HG03196 (cell line): ENCODE measurements at regions not wholly inside any gene's neighbourhood (a gene's known extent, or its start where the extent isn't known, plus 50 kb on each side); places are given as distances from the start of the nearest gene placed in this dataset.

Experiments used
- ATAC-seq: cut with Tn5 transposase; IDR thresholded peaks from one replicate; pipeline ENCODE4 v1.9.1; 2021; ENCODE audit not compliant: unreplicated experiment

DNA sequence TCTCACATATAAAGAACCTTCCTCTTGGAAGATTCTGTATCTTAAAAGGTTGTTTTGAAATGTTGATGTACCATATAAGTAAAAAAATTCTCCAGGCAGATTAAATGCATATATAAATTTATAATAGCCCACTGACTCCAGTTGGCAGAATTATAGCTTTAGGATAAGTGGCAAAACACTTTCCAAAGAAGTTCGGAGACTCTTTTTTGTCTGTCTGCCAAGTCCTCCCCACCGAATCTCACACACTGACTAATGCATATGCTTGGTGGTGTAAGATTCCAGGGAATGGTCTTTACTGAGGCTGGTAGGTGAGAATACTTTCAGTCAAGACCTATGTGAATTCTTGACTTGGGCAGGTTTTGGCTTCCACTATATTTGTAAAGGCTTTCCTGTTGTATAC, 724.3 kb upstream of the CXADR start:
- ATAC-seq, result no peak

DNA sequence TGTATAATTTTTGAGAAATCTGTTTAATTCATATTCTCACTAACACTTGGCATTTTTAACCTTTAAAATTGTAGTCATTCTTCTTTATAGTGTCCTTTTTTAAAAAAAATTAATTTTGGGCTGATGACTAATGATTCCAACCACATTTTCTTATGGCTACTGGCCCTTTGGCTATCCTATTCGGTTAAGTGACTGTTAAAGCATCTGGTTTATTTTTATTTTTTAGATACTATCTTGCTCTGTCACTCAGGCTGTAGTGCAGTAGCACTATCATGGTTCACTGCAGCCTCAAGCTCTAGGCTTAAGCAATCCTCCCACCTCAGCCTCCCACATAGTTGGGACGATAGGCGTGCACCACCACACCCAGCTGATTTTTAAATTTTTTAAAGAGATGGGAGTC, 723.2 kb upstream of the CXADR start:
- no peak for ATAC-seq

DNA sequence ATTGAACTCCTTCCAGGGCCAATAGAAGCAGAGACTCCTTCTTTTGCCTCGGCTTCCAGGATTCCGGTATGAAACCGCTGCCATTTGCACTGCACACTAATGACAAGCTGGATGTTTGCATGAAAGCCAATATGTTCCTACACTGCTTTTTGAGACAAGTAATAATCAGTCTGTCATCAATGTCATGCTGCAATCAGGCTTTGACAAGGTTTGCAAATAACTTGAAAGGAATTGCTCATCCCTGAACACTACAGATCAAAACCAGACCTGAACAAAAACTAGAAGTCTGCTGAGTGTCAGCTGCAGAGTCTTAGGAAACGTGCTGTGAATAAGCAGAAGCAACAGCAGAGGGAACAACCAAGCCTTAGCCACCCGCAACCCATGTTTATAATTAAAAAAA, 720.7 kb upstream of the CXADR start:
- no peak for ATAC-seq

DNA sequence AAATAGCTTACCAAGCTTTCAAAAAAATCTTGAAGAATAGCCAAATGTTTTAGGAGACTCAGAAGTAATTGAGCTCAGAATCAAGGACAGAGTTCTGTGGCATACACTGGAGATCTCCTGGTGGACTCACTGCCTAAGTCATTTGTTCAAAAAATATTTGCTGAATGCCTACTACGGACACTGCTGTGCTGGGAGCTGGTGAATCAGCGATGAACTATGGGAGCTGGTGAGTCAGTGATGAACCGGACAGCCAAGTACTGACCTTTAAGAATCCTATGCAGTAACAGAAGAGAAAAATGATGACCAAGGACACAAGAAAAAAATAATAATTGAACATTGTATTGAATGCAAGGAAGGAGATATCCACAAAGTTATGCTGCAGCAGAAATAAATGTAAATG, 717.9 kb upstream of the CXADR start:
- no peak for ATAC-seq

DNA sequence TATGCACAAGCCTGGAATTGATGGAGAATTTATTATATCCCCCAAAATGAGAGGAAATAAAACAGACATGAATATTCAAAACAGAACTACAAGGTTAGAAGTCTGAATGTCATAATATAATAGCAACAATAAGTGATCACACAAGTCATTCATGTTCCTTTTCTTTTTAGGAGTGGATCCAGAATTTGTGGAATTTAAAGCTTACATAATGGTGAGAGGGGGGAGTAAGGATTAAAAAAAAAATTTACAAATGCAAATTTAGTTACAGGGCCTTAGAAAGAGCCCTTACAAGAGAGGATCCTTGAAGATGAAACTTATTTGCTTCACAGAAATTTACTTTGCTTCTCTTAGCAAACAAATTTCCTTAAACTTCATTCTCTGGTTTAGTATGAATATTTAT, 716.1 kb upstream of the CXADR start:
- no peak for ATAC-seq

DNA sequence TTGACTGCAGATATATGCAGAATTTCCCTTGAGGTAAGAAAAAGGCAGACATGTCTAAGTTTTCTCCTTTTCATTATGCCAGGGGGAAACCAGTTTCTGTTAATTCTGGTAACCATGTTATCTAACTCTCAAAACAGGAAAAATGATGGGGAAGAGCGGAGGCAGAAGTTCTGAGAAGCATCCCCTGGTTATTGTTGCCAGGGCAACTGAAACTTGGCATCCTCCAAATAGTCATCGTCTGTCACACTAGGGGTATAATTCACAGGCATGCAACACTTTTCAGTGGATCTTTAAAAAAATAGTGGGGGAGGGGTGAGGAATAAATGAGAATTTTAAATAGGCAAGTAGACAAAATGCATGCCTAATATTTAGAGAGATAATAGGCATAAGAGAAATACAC, 715.3 kb upstream of the CXADR start:
- no peak for ATAC-seq

DNA sequence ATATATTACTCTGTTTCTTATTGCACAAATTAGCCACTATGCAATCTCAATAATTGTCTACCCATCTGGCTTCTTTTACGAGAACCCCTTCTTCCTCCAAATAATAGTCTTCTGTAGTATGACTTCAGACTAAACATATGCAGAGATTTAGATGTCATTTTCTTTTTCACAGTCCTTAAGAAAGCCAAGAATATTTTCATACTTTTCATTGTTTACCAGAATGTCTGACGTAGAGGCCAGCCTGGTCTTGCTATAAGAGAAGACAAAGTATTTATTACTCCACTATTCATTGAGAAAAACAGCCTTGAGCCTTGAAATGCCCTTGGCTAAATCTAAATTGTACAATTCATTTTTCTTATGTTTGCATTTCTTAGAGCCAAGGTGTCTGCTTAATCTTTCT, 714.9 kb upstream of the CXADR start:
- no peak for ATAC-seq

DNA sequence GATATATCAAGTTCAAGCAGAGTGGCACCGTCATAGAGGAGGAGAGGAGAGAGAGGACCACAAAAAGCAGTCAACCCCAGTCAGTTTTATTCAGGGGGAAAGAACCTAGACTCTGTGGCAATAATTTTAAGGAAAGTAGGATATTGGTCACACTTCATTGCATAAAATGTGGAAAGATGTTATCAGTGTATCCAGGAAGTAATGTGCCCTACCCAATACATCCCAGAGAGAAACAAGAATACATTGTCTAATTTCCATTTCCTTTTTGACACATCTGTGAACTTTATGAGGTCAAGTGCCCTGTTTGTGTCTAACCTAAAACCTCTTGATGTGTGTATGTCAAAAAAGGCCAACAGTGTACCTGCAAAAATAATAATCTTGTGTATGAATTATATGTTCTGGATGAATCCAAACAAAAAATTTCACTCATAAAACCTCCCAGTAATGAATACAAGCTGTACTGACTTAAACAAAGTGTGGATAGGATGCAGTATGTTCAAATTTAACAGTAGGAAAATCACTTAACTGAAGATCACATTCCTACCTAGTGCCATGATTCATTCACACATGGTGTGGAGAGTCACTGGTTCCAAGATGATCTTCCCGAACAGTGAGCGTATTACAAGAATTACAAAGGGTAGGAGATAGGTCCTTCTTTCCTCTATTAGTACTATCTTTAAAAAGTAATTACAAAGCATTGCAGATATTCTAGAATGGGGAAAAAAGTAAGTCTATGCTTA, 712.1 kb upstream of the CXADR start:
- ATAC-seq, result no peak

DNA sequence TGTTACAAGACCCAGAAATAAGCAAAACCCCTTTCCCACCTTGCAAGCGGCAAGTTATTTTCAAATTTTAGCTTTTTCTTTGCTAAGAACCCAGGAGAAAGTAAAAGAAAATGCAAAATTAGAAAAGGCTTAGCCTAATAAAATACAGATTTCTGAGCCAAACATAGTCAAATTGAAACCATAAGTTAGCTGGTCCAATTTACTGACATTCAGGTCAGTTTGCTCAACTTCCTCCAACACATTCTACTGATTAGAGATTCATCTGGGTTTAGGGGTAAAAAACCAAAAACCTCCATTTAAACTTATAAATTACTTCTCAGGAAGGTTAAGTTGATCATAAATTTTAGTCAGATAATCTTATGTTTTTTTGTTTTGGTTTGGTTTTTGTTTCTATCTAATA, 701.8 kb upstream of the CXADR start:
- no peak for ATAC-seq

DNA sequence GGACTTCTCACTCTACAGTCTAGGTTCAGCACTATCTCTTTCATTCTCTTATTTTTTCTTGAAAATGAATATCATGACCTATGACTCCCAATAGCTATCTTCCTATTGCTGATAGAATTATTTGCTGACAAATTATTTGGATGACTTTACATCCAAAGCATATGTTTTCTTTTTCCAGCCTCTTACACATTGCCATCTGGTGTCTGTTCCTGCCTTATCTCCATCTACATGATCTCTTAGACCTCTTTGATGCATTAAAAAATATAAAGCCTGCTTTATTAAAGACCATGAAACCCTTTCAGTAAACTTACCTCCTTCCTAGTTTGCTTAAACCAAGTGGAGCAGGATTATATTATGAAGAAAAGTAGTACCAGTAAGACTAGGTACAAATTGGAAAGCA, 700.9 kb upstream of the CXADR start:
- ATAC-seq, result no peak

DNA sequence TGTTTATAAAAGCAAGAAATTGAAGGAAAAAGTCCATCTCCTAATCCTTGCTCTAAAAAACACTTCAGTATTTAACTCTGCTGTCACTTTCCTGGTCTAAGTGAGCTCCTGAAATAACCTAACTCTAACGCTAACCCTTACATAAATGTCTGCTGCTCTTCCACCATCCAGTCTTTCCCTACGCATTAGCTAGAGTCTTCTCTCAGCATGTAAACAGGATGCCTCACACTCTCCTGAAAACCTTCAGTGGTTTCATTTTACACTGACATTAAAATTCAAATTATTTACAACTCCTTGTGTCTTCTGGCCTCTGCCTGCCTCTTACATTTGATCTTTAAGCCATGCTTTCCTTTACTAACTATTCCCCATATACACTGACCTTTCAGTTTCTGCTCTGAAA, 697.6 kb upstream of the CXADR start:
- no peak for ATAC-seq

DNA sequence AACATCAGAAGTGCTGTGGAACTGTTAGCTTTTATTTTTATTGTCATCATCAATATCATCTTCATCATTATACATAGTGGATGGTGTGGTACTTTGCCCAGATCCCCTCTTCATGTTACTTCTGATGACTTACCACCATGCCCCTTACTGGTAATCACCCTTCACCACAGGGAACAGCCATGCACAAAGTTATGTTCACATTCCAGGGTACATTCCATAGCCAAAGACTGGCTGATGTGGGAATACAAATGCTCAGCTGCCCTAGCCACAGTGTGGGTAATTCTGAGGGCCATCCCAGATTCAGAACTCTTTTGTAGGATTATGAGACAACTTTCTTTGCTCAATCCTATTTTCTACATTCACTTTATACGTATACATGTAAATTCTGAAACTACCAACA, 691.3 kb upstream of the CXADR start:
- ATAC-seq, result no peak

DNA sequence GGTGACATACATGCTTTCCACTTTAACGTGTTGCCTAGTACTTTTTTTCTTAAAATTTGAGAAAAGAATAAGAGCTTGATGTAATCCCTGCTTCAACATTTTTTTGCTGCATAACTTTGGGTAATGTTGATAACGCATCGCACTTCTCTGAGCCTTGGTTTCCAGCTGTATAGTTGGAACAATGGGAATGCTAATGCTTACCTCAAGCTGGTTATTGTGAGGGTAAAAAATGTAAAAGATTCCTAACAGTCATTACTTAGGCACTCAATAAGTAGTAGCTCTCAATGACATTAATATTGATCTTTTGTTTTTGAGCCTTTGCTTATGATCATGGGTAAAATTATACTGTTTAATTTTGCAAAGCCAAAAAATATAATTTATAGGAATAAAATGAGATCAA, 683.3 kb upstream of the CXADR start:
- no peak for ATAC-seq

DNA sequence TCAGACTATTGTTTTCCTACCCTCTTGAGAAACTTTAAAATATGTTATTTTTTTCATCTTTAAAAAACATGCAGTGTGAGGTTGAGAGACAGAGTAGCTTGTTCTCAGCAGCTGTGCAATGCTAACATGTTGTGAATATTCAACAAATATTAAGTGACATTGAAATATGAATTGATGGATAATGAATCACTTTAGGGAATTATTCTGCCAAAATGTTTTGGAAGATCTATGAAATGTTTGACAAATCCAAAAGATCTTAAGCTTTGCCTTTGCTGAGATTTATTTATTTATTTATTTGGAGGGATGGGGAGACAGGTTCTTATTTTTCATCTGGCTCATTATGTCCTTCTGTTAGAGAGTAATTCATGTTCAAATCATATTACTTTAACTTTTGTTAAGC, 680.1 kb upstream of the CXADR start:
- ATAC-seq, result no peak

DNA sequence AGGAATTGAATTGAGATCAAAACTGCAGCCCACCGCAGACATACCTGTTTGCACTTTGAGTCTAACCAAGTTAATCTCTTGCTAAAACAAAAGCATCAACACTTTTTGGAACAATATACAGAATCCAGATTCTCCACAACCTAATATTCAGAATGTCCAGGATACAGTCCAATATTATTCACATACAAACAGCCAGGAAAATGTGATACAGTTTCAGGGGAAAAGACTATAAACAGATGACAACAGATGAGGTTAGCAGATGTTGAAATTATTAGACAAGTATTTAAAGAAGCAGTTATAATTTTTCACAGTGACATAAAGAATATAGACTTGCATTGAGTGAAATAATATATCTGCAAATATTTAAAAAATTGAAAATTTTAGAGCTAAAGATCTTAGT, 678.1 kb upstream of the CXADR start:
- ATAC-seq, result no peak

DNA sequence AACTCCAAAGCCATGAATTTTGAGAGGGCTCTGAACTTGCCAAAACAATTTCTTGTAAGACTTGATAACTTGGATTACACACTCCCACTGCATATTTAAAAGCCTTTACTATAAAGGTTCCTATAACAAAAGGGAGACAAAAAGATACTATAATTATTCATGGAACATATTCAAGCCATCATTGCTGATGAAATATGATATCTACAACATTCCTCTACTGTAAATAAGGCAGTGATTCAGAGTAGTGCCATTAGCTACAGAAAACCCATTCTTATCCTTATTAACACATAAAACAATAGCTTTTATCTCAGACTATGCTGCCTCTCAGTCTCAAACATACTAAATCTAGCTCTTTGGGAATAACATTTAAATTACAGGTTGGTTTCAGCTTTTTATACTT, 675.5 kb upstream of the CXADR start:
- no peak for ATAC-seq

DNA sequence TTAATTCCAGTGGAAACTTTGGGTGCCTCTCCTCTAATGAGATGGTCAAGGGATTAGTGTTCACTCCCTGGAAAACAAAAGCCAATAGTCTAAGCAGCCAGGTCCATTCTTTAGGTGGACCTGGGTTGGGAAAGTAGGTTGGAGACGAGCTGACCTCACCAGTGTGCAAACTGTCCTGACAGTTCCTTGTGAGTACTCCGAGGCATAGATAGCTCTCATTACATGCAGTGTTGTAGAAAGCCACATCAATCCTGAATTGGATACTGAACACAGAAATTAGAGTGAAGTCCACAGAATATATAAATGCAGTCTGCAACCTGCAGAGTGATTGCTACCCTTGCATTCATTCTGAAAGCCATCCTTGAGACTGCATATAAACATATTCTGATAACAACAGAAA, 675.1 kb upstream of the CXADR start:
- no peak for ATAC-seq

DNA sequence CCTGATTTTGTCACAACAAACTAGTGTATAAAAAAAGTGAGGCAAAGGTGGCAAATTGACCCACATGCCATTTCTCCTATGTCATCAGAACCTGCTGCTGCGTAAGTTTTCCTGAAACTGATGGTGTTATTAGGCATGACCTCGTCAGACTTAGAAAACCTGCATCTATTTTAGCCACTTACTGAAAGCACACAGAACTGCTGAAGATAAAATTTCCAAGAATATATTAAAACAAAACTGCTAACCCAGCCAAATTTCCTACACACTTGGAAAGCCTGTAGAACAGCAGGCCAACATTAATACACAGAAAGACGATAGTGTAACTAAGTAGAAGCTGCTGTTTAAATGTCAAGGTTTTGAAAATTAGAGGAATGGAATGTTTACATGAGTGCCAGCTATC, 674.5 kb upstream of the CXADR start:
- ATAC-seq, result no peak

DNA sequence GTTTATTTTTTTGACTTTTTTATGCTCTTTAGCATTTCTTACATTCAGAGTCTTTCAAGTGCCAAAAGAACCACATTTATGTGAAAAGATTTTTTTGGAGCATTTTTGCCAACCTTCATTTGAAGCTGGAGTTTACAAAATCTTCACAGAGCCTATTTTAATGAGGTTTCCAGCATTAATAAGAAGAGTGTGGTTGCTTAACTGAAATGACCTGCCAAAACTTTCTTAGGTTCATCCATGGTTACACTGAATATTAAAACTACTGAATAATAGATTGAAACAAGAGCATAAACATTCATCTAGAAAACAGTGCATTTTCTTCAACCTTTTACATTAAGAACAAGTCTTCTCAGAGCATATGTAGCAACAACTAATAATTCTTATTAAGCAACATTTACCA, 672.3 kb upstream of the CXADR start:
- ATAC-seq, result no peak

DNA sequence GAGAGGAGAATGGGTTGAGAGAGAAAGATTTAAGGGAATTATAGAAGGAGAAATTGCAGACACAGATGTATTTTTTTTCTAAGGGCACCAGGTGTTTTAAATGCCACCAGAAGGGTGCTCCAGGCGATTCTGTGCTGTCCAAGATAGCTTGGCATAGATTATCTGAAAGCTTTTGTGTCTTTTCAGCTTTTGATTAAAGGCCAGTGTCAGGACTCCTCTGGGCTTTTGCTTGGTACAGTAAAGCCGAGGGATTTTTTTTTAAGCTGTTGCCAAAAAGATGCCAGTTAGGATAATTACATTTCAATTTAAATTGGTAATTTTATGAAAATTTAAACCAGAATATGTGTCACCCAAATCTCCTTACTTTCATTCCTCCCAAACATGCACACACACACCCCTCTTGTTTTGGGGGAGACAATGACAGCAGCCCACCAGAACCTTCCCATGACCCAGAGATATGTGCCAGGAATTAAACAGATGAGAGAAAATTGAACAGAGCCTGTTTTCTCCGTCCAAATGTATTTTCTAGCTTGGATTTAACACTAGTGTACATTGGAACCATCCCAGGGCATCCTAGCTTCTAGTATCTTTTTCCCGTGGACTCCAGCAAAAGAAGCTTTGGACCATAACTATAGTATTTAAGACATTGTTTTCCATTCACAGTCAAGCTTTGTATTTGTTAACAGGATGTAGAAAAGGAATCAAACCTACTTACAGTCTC, 670.7 kb upstream of the CXADR start:
- ATAC-seq, result no peak

DNA sequence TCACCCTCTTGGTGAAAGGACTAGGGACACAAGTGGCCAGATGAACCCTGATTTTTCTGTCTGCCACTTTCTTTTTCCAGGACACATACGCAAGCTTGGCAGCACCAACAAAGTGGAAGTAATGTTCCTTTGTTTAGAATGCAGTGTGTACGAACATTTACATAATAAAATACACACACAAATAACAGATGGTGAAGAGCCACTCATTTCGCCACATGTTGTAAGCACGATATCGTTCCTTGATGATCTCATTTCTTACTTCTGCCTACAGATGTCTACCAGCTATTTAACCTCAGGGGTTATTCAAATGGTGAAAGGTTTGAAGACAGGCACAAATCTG, 670.2 kb upstream of the CXADR start:
- no peak for ATAC-seq

DNA sequence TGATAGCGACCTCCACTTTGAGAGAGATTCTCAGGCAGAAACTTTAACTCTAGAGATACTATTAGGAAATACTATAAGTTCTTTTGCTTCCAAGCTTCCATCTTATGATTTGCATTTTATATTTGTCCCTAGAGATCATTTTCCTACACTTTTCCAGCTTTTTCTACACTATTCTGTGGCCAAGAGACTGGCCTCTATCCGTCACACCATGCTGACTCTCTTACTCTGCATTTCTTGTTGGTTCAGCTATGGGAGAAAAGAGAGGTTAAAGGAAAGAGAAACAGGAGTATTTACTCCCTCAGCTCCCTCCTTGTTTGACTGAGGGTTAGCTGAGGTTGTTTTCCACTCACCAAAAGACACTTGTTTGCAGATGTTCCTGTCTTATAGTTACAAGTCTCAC, 665.6 kb upstream of the CXADR start:
- no peak for ATAC-seq

DNA sequence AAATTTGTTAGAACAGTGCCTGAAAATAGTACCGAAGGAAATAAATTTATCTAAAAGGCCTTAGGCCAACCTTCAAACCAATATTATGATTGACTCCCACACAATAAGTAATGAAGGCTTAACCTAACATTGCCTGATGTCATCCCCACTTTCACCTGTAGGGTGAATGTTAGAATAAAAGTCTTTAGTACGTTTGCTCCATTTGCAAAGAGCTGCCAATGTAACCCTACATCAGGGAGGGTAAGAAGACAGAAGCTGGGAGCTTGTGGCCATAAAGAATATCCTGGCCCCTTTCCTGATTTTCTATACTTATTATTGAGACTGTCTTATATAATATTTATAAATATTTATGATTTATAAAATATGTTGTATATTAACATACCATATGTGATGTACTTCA, 661.8 kb upstream of the CXADR start:
- no peak for ATAC-seq
